ENCODE measurements at regions not wholly inside any gene's neighbourhood (a gene's known extent, or its start where the extent isn't known, plus 50 kb on each side); places are given as distances from the start of the nearest gene placed in this dataset.

DNA sequence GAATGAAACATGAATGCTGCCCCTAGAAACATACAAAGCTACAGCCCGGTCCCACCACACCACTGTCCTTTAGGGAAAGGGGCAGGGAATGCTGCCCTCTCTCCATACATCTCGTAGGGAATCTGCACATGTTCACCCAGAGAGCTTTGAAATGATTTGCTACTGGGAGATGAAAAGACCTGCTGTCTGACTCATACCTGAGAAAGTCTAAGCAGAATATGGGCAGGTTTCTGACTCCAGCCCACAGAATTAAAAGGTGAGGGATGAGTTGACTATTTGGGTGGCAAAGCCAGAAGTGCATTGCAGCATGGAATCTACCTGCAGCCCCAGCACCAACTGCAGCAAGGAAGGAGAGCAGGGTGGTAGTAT lies 297.9 kb downstream of the TLE1 start:
- TF ChIP-seq, protein P1, sequence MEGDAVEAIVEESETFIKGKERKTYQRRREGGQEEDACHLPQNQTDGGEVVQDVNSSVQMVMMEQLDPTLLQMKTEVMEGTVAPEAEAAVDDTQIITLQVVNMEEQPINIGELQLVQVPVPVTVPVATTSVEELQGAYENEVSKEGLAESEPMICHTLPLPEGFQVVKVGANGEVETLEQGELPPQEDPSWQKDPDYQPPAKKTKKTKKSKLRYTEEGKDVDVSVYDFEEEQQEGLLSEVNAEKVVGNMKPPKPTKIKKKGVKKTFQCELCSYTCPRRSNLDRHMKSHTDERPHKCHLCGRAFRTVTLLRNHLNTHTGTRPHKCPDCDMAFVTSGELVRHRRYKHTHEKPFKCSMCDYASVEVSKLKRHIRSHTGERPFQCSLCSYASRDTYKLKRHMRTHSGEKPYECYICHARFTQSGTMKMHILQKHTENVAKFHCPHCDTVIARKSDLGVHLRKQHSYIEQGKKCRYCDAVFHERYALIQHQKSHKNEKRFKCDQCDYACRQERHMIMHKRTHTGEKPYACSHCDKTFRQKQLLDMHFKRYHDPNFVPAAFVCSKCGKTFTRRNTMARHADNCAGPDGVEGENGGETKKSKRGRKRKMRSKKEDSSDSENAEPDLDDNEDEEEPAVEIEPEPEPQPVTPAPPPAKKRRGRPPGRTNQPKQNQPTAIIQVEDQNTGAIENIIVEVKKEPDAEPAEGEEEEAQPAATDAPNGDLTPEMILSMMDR (IDR thresholded peaks at IDR 0.05) = no peak
- no peak for TF ChIP-seq POLR2A (IDR thresholded peaks at IDR 0.05)

Data from vagina (tissue), 2 donors.